Left ventricle myocardium inferior (tissue), 1 donor: ENCODE measurements at regions not wholly inside any gene's neighbourhood (a gene's known extent, or its start where the extent isn't known, plus 50 kb on each side); places are given as distances from the start of the nearest gene placed in this dataset.

Source experiments
- DNase-seq: peaks from one replicate; pipeline ENCODE4 v3.0.0-alpha.2; 2020
- H3K27ac ChIP-seq: fragments of 200-600 bp; replicated peaks from 2 replicates; pipeline ENCODE4 v1.8.0; 2021
- H3K27me3 ChIP-seq: fragments of 200-600 bp; 2 replicates; pipeline ENCODE4 v1.8.0; 2021; ENCODE audit warnings: low read depth
- H3K36me3 ChIP-seq: fragments of 200-600 bp; 2 replicates; pipeline ENCODE4 v1.8.0; 2021
- H3K4me1 ChIP-seq: fragments of 200-600 bp; 2 replicates; pipeline ENCODE4 v1.8.0; 2021
- H3K4me3 ChIP-seq: fragments of 200-600 bp; 2 replicates; pipeline ENCODE4 v1.8.0; 2021; ENCODE audit warnings: mild to moderate bottlenecking, moderate library complexity
- H3K9me3 ChIP-seq: fragments of 200-600 bp; replicated peaks from 2 replicates; pipeline ENCODE4 v1.8.0; 2021
- intact Hi-C: fragments of 100-400 bp; cut with micrococcal nuclease; formaldehyde crosslinking; loops from one replicate; pipeline ENCODE4 v1.11.0; 2022
- TF ChIP-seq, protein P1 (sequence below): fragments of 200-600 bp; IDR thresholded peaks from 2 replicates; pipeline ENCODE4 v1.8.0; 2021; ENCODE audit warnings: antibody characterized with exemption, mild to moderate bottlenecking, borderline replicate concordance
- donor health status: DM: no; HTN: yes; CAD: no; lungs with severe emphysema.

- Histone ChIP-seq H3K27me3 (no peaks in the 10 kb centered on the region), H3K9me3 (peaks cover 7% of the 10 kb centered on the region), H3K27ac (no peak overlapping the region), H3K36me3 (no peaks in the 10 kb centered on the region), H3K4me3 (no peak overlapping the region), H3K4me1 (no peaks in the 10 kb centered on the region)
- intact Hi-C loops = no loop called here
- TF ChIP-seq, protein P1, sequence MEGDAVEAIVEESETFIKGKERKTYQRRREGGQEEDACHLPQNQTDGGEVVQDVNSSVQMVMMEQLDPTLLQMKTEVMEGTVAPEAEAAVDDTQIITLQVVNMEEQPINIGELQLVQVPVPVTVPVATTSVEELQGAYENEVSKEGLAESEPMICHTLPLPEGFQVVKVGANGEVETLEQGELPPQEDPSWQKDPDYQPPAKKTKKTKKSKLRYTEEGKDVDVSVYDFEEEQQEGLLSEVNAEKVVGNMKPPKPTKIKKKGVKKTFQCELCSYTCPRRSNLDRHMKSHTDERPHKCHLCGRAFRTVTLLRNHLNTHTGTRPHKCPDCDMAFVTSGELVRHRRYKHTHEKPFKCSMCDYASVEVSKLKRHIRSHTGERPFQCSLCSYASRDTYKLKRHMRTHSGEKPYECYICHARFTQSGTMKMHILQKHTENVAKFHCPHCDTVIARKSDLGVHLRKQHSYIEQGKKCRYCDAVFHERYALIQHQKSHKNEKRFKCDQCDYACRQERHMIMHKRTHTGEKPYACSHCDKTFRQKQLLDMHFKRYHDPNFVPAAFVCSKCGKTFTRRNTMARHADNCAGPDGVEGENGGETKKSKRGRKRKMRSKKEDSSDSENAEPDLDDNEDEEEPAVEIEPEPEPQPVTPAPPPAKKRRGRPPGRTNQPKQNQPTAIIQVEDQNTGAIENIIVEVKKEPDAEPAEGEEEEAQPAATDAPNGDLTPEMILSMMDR = no peak
- no peak for DNase-seq
Observed at GRCh38 chr16:61530697-61531096, 505.5 kb downstream of the CDH8 start.

DNA sequence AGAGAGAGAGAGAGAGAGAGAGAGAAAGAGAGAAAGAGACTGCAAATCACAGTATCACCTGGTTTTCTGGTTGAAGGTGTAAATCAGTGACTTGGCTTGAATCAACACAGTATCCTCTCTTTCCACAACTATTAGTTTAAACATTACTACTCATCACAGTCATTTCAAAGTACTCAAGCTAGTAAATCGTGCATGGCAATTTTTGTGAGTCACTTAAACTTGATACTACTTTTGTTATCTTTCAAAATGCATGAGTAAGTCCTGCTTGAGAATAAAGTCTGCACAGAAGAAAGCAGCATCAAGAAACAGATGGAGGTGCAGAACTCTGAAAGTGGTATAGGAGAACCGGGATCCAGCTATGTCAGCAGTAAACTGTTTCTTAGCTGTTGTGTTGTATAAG is 535.4 kb downstream of the CDH8 start:
- Histone ChIP-seq H3K27me3 (no peaks in the 10 kb centered on the region), H3K36me3 (no peaks in the 10 kb centered on the region), H3K4me1 (no peaks in the 10 kb centered on the region), H3K4me3 (no peak overlapping the region), H3K9me3 (no peaks in the 10 kb centered on the region), H3K27ac (no peak overlapping the region)
- intact Hi-C loops = no loop called here
- TF ChIP-seq, protein P1 = no peak
- no peak for DNase-seq

DNA sequence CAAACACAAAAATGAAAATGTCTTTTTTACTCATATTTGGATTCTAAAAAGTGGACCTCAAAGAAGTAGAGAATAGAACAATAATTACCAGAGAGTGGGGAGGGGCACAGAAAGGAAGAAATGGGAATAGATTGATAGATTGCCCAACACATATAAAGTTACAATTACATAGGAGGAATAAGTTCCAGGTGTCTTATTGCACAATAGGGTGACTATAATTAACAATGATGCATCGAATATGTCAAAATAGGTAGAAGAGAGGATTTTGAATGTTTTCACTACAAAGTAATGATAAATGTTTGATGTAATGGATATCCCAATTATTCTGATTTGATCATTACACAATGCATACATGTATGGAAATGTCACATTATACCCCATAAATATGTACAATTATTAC is 556.0 kb downstream of the CDH8 start:
- Histone ChIP-seq H3K4me1 (no peaks in the 10 kb centered on the region), H3K36me3 (no peaks in the 10 kb centered on the region), H3K27me3 (no peaks in the 10 kb centered on the region), H3K27ac (no peak overlapping the region), H3K9me3 (peaks cover 33% of the 10 kb centered on the region), H3K4me3 (no peak overlapping the region)
- intact Hi-C loops = no loop called here
- DNase-seq = no peak
- TF ChIP-seq, protein P1 = no peak

- no peak overlapping the region for H3K27ac ChIP-seq
- H3K4me1 ChIP-seq = no peaks in the 10 kb centered on the region
- no peak overlapping the region for H3K4me3 ChIP-seq
- no peaks in the 10 kb centered on the region for H3K36me3 ChIP-seq
- intact Hi-C loops = no loop called here
- H3K27me3 ChIP-seq = no peaks in the 10 kb centered on the region
- H3K9me3 ChIP-seq = peaks cover 28% of the 10 kb centered on the region
- DNase-seq = no peak
- TF ChIP-seq, protein P1 = no peak
Observed at GRCh38 chr16:61471737-61472136, 564.5 kb downstream of the CDH8 start.

GRCh38 chr16:61471023-61471422 is 565.2 kb downstream of the CDH8 start:
- H3K9me3 ChIP-seq = peaks cover 25% of the 10 kb centered on the region
- no peaks in the 10 kb centered on the region for H3K27me3 ChIP-seq
- H3K36me3 ChIP-seq = no peaks in the 10 kb centered on the region
- H3K27ac ChIP-seq = no peak overlapping the region
- H3K4me3 ChIP-seq = no peak overlapping the region
- TF ChIP-seq, protein P1 = no peak
- DNase-seq = no peak
- H3K4me1 ChIP-seq = no peaks in the 10 kb centered on the region
- intact Hi-C loops = no loop called here

- no peak for DNase-seq
- no peaks in the 10 kb centered on the region for H3K27me3 ChIP-seq
- intact Hi-C loops = no loop called here
- no peak overlapping the region for H3K4me3 ChIP-seq
- H3K4me1 ChIP-seq = no peaks in the 10 kb centered on the region
- TF ChIP-seq, protein P1 = no peak
- no peak overlapping the region for H3K27ac ChIP-seq
- H3K9me3 ChIP-seq = peaks cover 10% of the 10 kb centered on the region
- H3K36me3 ChIP-seq = no peaks in the 10 kb centered on the region
Observed at GRCh38 chr16:61465285-61465684, 571.0 kb downstream of the CDH8 start.
